SK-N-DZ (cell line): ENCODE measurements at regions not wholly inside any gene's neighbourhood (a gene's known extent, or its start where the extent isn't known, plus 50 kb on each side); places are given as distances from the start of the nearest gene placed in this dataset.
"Not testable (repeated sequence)": the region's sequence is repeated elsewhere in the genome, so short reads cannot be mapped to it uniquely, and the experiment has no call there.

Experiments used
- DNase-seq: peaks from one replicate; pipeline ENCODE4 v3.0.0-alpha.2; 2015; ENCODE audit warnings: low spot score

DNA sequence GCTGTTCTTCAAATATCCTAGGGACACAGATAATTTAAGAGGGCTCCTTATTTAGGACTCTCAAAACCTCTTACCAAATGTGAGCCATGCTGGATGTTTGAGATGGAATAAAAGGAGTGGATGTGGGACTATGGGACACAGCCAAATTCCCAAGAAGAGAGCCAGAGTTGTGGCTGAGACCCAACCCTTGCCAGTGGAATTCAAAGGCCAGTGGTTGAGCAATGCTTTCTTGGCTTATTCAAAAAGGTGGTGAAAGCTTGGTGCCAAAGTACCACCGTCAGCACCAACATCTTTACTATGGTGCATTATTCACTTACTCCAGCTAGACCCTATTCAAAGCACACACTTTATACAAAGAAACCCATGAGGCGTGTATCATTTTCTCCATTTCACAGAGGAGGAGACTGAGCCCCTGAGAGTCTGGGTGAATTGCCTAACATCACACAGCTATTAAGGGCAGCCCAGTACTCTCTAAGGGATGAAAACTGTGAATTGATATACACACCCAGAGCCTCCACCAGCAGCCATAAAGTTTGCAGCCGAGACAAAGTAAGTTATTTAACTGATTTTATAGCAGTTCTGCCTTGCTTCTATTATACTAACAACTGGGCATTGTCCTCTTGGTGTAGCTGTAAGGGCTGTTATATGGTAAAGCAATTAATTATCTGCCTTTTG is 391.7 kb downstream of the ACTL7B start:
- DNase-seq, result no peak

DNA sequence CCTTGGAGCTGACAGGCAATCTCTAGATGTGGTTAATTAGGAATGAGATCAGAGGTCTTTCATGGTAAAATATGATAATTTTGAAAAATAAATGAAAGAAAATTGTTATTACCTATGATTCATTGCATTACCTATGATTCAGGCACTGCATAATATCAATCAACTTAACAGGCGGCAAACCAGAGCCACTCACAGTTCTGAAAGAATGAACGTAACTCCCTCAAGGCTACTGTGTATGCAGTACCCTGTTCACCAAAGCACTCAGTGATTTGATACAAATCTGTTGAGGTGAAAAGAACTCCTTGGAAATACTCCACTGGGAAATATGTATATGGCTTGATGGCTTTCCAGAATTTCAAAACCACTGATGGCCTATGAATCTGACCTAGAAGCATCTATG is 398.9 kb downstream of the ACTL7B start:
- DNase-seq, result no peak

DNA sequence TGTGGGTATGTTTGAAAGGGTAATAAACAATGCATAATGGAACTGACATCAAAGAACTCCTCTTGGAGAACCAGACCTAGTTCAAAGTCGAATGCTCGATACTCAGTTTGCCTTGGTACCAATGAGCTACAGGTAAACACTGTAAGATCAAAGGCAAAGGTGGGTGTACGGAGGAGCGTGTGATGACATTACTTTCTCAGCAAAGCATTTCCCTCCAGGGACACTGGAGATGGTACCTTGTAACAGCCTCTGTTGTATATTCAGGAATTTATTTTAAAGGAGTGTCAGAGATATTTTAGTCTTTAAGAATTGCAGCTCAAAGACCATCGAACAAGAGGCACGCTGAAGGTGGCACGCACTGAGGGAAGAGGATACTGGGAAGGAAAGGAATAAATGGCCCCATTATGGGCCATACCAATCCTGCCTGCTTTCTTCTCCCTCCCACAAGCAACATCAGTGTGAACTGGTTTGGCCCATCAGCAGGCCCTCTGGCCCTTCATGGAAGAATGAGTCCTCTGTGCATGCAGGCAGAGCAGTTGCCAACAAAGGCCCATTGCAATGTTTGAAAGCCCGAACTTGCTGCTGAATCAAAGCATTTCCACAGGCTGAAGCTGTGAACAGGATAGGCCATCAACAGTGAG is 410.2 kb downstream of the ACTL7B start:
- no peak for DNase-seq

DNA sequence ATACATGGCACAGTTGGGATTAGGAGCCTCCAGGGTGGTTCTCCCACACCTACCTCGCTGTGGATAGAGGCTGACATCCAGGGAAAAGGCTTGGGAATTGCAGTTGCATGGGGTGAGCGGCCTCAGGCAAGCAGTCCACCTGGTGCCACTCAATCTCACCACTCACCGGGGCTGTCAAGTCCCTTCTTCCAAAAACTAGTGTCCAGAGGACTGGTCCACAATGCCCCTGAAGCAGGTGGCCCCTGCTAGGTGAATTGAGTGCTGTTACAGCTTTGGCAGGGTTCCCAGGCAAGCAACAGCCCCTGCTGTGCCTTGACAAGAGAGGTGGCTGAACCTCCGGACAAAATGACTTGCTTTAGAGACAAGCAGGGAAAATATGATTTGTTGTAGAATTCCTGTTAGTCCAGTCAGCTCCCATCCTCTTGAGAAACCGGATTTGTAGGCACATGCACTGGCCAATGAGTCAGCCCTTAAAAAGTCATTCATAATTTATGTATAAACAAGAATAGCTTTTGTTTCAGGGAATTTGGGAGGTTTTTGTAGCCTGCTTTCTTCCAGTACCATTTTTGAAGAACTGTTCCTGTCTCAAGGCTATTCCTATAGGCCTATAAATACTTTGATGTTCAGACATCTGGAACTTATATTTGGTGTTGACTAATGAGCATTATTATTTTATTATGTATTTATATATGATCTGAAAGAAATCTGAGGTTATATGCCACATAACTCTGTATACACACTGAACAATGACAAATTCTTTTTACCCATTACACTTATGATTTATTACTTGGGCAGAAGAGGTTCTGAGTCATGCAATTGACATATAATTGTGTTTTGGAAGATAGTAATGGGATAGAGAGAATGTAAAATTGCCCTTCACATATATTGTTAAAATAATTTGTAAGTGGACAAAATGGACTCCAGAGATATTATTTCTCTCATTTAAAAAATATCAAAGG is 411.1 kb downstream of the ACTL7B start:
- DNase-seq, result no peak

DNA sequence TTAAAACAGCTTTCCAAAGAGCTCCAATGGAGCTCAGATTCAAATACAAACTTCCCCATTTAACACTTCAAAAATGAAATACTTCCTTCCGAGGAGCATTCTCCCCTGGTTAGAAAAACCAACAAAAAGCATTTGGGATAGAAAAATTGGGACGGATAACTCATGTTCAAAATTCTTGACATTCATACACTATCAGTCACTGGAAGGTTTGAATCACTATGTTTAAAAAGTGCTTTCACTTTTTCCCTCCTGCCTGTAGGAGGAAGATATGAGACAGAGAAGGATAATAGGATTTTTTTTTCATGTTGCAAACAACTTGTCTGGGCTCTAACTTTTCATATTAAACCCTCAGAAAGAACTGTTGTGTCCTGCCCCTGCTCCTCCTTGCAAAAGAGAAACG is 412.0 kb downstream of the ACTL7B start:
- DNase-seq, result no peak

DNA sequence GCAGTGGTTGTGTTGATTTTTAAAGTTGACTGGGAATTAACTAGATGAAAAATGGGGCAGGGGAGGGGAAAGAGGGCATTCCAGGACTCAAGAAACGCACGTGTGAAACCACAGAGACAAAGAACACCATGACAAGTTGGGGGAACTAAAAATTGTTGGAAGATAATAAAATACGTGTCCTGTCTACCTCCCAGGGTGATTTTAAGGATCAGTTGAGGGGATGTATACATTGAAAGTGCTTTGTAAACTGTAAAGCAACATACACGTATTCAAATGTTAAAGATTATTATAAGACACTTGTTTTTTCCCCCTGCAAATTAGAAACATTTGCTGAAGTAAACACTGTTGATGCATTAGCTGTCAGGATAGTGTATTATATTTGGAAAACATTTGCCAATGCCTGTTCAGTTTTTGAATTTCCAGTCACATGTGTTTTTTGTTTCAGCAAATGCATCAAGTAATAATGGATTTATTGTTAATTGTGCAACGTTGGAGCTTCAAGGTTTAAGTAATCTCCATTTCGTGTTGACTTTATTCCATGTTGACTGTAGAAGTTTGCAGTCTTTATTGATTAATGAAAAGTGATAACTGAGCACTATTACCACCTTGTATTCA is 412.7 kb downstream of the ACTL7B start:
- DNase-seq, result no peak

DNA sequence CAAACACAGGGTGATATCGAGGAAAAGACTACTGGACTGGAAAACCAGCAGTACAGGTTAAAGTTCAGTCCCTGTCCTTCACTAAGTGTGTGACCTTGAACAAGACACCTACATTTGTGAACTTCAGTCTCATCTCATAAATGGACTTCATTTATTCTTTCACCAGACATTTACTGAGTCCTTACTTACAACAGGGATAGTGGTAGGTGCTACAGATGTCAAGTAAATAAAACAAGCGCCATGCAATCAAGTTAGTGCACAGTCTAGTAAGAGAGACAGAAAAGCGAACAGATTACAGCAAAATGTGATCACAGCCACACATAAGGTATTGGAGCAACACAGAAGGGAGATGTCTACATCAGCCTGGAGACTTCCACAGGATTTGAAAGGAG is 413.2 kb downstream of the ACTL7B start:
- DNase-seq, result no peak

DNA sequence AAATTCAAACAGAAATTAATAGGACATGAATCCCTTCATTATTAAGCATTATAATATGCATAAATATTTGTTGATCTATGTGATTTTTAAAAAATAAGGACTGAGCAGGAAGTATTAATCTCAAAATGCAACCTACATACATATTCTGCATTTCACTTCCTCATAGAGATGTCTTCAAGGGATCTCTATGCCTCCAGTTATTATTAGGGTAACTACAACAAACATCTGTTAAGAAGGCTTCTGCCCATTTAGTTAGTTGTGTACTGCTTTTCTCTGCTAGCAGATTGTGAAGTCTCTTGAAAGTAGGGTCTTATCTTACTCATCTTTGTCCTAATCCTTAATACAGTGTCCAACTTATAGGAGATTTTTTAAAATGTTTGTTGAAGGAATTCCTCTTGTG is 414.1 kb downstream of the ACTL7B start:
- DNase-seq, result no peak

DNA sequence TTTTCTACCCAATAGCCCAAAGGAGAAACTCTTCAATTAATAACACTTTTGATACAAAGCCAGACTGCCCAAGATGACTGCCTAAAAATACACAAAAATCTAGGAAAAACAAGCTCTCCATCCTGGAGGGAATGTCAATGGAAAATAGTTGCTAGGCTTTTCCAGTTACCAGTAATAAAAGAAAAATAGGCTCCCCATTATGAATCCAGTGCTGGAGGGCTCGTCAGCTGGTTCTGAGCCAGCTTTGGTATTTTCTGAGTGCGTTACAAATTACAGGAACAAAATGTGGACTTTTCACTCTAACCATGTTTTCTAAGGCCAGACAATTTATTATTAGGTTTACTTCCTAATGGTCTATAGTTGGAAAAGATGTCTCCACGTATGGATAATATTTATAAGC is 414.5 kb downstream of the ACTL7B start:
- DNase-seq, result no peak

DNA sequence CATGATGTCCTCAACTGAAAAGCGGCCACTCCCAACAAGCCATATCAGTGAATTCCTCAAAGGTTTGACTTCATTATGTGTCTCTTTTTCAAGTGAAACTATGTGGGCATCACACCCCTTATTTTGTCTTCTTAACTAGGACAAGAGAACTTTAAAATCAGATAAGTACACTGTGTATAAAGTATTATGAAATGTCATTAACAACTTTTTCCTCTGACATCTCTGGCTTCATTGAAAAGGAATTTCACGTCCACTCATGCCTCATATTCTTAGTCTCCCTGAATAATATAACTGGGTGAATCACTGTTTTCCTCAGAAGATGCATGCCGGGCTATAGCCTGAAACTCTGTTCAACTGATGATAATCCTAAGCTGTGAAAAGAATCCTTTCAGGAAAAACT is 415.8 kb downstream of the ACTL7B start:
- DNase-seq, result no peak

DNA sequence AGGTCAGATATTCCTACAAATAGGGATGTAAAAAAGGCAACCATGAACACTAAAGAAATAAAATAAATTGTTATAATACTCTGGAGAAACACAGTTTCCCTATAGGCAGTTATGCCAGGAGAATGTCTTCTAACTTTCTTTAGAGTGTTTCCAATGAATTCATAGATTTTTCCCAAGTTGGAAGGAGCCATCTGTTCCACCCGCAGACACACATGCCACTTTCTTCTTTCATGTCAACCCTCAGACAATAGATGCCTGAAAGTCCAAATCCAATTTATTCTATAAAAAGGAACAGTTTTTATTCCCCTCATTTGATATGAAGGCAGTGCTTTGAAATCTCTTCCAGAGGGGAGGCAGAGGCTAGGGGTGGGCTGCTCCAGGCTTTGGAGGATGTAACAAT is 418.1 kb downstream of the ACTL7B start:
- no peak for DNase-seq

DNA sequence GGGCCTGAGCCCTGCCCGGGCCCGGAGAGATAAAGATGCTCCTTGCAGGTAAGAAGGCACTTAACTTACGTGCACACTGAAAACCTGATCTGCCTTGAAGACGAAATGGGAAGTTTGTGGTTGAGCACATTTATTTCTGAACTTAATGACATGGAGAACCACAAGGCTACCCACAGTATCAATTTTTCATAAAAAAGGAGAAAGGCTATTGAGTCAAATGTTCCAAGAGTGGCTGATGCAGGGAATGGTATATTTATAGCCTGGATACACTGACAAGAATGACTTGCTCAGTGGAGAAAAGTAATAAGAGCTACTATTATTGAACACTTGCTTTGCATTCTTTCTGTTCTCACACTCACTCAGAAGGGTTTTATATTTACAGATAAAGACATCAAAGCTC is 419.3 kb downstream of the ACTL7B start:
- DNase-seq, result no peak

DNA sequence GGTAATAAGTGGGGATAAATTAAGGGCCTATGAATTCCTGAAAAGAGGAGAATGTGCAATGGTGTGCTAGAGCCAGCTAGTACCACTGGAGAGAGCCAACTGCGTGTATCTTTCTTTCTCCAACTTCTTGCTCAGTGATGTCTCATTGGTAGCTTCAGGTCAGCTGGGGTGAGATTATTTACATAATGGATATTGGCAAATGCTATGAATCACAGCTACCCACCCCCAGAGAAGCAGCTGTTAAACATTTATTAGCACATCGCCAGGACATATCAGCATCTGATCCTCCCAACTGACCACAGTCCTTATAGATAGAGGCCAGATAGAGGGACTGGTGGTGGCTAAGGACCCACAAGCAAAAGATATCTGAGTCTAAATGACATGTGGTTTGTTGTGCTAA is 421.3 kb downstream of the ACTL7B start:
- DNase-seq, result no peak

DNA sequence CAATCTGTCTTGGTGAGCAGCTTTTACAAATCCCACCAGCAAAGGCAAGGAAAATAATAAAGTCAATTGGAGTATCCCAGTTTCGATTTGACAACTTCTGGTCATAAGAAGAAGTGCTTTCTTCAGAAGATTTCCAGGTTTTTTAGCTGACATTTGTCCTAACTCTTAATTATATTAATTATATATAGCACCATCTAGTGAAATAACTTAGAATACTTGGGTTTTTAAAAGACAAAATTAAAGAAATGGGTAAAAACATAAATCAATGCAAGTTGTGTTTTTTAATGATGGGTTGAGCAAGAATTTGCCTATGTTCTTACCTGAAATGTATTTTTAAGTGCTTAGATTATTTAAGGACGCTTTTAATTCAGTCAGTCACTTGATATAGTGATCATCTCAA is 421.8 kb downstream of the ACTL7B start:
- no peak for DNase-seq

DNA sequence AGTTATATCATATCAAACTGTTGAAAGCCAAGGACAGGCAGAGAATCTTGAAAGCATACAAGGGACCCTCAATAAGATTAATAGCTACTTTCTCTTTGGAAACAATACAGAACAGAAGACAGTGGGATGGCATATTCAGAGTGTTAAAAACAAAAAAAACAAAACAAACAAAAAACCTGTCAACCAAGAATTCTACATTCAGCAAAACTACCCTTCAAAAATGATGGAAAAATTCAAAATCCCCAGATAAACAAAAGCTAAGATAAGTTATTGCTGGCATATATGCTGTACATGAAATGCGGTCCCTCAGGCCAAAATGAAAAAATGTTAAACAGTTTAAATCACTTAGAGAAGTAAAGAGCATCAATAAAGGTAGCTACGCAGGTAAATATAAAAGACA is 425.1 kb downstream of the ACTL7B start:
- no peak for DNase-seq

DNA sequence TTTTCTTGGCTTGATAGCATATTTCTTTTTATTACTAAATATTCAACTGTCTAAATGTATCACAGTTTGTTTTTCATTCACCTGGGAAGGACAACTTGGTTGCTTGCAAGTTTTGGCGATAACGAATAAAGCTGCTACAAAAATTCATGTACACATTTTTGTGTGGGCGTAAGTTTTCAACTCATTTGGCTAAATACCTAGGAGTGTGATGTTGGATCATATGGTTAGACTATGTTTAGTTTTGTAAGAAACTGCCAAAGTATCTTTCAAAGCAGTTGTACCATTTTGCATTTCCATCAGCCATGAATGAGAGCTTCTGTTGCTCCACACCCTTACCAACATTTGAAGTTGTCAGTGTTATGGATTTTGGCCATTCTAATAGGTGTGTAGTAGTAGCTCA is 428.0 kb downstream of the ACTL7B start:
- DNase-seq, result no peak

DNA sequence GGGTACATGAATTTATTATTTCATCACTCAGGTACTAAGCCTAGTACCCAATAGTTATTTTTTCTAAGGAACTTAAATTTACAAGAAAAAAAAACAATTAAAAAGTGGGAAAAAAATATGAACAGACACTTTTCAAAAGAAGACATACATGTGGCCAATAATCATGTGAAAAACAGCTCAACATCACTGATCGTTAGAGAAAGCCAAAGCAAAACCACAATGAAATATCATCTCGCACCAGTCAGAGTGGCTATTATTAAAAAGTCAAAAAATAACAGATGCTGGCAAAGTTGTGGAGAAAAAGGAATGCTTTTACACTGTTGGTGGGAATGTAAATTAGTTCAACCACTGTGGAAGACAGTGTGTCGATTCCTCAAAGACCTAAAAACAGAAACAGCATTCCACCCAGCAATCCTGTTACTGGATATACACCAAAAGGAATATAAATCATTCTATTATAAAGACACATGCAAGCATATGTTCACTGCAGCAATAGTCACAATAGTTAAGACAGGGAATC is 429.3 kb downstream of the ACTL7B start:
- DNase-seq, result not testable (repeated sequence)

DNA sequence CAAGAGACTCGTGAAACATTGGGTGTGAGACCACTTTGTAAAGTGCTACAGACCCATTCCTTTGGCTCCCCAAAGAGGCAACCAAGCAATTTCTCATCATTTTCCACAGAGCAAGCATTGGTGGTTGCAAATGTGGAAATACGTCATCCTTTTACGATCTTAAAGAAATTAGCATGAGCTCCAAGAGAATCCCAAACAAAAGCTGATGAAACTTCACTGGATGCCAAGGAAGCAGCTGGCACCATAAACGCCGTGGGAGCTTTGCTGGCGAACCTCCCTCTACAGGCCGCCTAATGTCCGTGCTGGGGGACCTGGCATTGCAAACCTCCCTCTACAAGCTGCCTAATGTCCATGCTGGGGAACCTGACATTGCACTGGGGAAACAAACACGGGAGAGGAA is 432.4 kb downstream of the ACTL7B start:
- no peak for DNase-seq

DNA sequence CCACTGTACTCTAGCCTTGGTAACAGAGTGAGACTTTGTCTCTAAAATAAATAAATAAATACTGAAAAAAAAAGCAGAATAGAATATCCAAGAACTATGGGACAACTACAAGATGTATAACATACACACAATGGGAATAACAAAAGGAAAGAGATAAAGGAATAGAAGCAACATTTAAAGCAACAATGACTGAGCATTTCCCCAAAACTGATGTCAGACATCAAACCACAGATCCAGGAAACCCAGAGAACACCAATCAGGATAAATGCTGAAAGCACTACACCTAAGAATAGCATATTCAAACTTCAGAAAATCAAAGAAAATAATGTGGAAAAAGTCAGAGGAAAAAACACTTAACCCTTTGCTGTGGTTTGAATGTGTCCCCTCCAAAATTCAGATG is 436.4 kb downstream of the ACTL7B start:
- DNase-seq, result no peak

DNA sequence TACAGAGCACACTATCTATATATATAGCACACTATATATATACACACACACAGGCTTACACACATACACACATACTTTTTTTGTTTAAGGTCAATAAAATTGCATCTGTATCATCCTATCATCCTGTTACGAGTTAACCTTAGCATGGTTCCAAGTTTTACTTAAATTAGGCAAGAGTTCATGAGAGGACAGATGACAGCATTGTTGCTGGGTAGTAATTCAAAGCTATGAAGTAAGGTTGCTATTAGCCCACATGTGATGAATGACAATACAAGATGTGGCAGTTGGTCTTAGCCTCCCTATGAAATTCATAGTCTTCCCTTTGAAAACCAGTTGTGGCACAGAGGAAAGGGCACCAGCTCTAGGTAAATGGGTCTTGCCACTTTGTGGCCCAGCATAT is 438.1 kb downstream of the ACTL7B start:
- DNase-seq, result no peak

DNA sequence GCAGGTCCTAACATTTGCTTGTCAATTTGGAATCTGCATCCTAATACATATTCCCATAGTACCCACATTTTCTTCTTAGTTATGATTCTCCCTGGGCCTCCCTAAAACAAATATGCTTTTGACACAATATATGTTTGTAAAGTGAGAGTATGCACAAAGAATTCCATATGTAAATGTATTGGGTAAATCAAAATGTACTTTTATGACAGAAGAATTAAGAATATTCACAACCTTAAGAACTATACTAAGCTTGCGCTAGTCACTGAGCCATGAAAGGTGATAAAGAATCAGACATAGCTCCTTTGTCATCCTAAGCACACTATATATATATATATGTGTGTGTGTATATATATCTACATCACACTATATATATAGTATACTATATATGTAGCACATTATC is 438.5 kb downstream of the ACTL7B start:
- no peak for DNase-seq

DNA sequence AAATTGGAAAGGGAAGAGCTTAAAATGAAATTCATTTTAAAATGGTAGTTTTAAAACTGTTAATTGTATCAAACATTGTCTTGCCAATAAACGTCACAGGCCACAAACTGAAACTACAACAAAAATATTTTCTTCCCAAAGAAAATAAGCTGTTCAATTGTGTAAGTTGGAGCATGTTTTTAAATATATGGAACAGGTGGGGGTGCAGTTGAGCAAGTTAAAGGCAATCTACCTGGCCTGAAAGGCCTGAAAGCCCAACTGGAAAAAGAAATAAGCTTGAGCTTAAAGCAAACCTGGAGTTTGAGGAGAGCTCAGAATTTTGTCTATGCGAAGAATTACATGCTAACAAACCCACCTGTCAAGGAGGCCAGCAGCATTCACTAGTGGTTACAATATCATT is 439.5 kb downstream of the ACTL7B start:
- no peak for DNase-seq
